Duodenal mucosa (tissue), 2 donors: ENCODE measurements at regions not wholly inside any gene's neighbourhood (a gene's known extent, or its start where the extent isn't known, plus 50 kb on each side); places are given as distances from the start of the nearest gene placed in this dataset.

Source experiments
- H3K27ac ChIP-seq: one replicate; pipeline ENCODE4 v1.7.0; 2013; ENCODE audit warnings: low read depth, low read length
- H3K27me3 ChIP-seq, 2 donors: one replicate each; pipeline ENCODE4 v1.7.0; 2013; ENCODE audit warnings: low read length in 2 of 2, control low read depth in 1 of 2; ENCODE audit not compliant: insufficient read depth in 2 of 2, control insufficient read depth in 1 of 2
- H3K36me3 ChIP-seq, 2 donors: one replicate each; pipeline ENCODE4 v1.7.0; 2013; ENCODE audit warnings: low read length in 2 of 2, control low read depth in 1 of 2; ENCODE audit not compliant: insufficient read depth in 2 of 2, control insufficient read depth in 1 of 2
- H3K4me1 ChIP-seq, 2 donors: one replicate each; pipeline ENCODE4 v1.7.0; 2013; ENCODE audit warnings: low read length in 2 of 2, control low read depth in 1 of 2; ENCODE audit not compliant: insufficient read depth in 2 of 2, control insufficient read depth in 1 of 2
- H3K4me3 ChIP-seq, 2 donors: one replicate each; pipeline ENCODE4 v1.7.0; 2013; ENCODE audit warnings: low read length in 2 of 2, low read depth in 1 of 2
- H3K9ac ChIP-seq, 2 donors: one replicate each; pipeline ENCODE4 v1.7.0; 2013; ENCODE audit warnings: low read length in 2 of 2, low read depth in 1 of 2
- H3K9me3 ChIP-seq, 2 donors: one replicate each; pipeline ENCODE4 v1.7.0; 2013; ENCODE audit warnings: low read length in 2 of 2, control low read depth in 1 of 2; ENCODE audit not compliant: control insufficient read depth in 1 of 2

- Histone ChIP-seq H3K27ac (no peak overlapping the region), H3K4me1 (no peaks in the 10 kb centered on the region), H3K9me3 (no peaks in the 10 kb centered on the region), H3K4me3 (no peak overlapping the region), H3K27me3 (no peaks in the 10 kb centered on the region), H3K36me3 (no peaks in the 10 kb centered on the region), H3K9ac (no peak overlapping the region)
These were observed 187.7 kb upstream of the DCN start for GRCh38 chr12:91370086-91370868.

GRCh38 chr12:91368613-91369012 is 186.0 kb upstream of the DCN start:
- no peak overlapping the region for H3K4me3 ChIP-seq
- no peak overlapping the region for H3K27ac ChIP-seq
- no peaks in the 10 kb centered on the region for H3K36me3 ChIP-seq
- H3K4me1 ChIP-seq, result no peaks in the 10 kb centered on the region
- no peaks in the 10 kb centered on the region for H3K27me3 ChIP-seq
- H3K9ac ChIP-seq, result no peak overlapping the region
- no peaks in the 10 kb centered on the region for H3K9me3 ChIP-seq

GRCh38 chr12:91367234-91367849 is 184.7 kb upstream of the DCN start:
- no peaks in the 10 kb centered on the region for H3K27me3 ChIP-seq

GRCh38 chr12:91364471-91365184 is 182.0 kb upstream of the DCN start:
- Histone ChIP-seq H3K36me3 (no peaks in the 10 kb centered on the region), H3K27me3 (no peaks in the 10 kb centered on the region), H3K9ac (no peak overlapping the region), H3K4me1 (peaks cover 0 to 4% of the 10 kb centered on the region in 2 donors), H3K9me3 (no peaks in the 10 kb centered on the region), H3K27ac (no peak overlapping the region), H3K4me3 (no peak overlapping the region)

More at GRCh38 chr12:91367234-91367849, 184.7 kb upstream of the DCN start:
- Histone ChIP-seq H3K4me1 (peaks cover 0 to under 1% of the 10 kb centered on the region in 2 donors), H3K9me3 (no peaks in the 10 kb centered on the region), H3K27ac (no peak overlapping the region), H3K4me3 (no peak overlapping the region), H3K36me3 (no peaks in the 10 kb centered on the region), H3K9ac (no peak overlapping the region)

- no peaks in the 10 kb centered on the region for H3K9me3 ChIP-seq
- H3K4me1 ChIP-seq, result peaks cover 5 to 9% of the 10 kb centered on the region in 2 donors
- H3K27me3 ChIP-seq, result no peaks in the 10 kb centered on the region
- H3K4me3 ChIP-seq, result peak overlapping the region; percentile 6 to 40
- no peaks in the 10 kb centered on the region for H3K36me3 ChIP-seq
- no peak overlapping the region for H3K27ac ChIP-seq
- no peak overlapping the region for H3K9ac ChIP-seq
These were observed 179.2 kb upstream of the DCN start for GRCh38 chr12:91361864-91362263.

- H3K4me1 ChIP-seq, result peaks cover 7 to 16% of the 10 kb centered on the region in 2 donors
- no peaks in the 10 kb centered on the region for H3K27me3 ChIP-seq
- no peaks in the 10 kb centered on the region for H3K36me3 ChIP-seq
- H3K9ac ChIP-seq, result no peak overlapping the region
- no peaks in the 10 kb centered on the region for H3K9me3 ChIP-seq
- no peak overlapping the region for H3K27ac ChIP-seq
- peak overlapping the region in 1 of 2 donors; percentile 1 for H3K4me3 ChIP-seq
These were observed 174.8 kb upstream of the DCN start for GRCh38 chr12:91357381-91357780.

GRCh38 chr12:91356405-91356804 is 173.8 kb upstream of the DCN start:
- H3K4me1 ChIP-seq, result peaks cover 7 to 12% of the 10 kb centered on the region in 2 donors
- no peak overlapping the region for H3K9ac ChIP-seq
- H3K4me3 ChIP-seq, result no peak overlapping the region
- no peak overlapping the region for H3K27ac ChIP-seq
- H3K27me3 ChIP-seq, result no peaks in the 10 kb centered on the region
- H3K9me3 ChIP-seq, result no peaks in the 10 kb centered on the region
- H3K36me3 ChIP-seq, result no peaks in the 10 kb centered on the region

- H3K36me3 ChIP-seq, result no peaks in the 10 kb centered on the region
- H3K27ac ChIP-seq, result no peak overlapping the region
- H3K4me3 ChIP-seq, result no peak overlapping the region
- no peaks in the 10 kb centered on the region for H3K27me3 ChIP-seq
- H3K9me3 ChIP-seq, result no peaks in the 10 kb centered on the region
- H3K9ac ChIP-seq, result no peak overlapping the region
- H3K4me1 ChIP-seq, result peaks cover 7 to 12% of the 10 kb centered on the region in 2 donors
These were observed 172.8 kb upstream of the DCN start for GRCh38 chr12:91355150-91356006.

- Histone ChIP-seq H3K27me3 (no peaks in the 10 kb centered on the region), H3K27ac (no peak overlapping the region), H3K4me1 (peaks cover 7 to 12% of the 10 kb centered on the region in 2 donors), H3K4me3 (no peak overlapping the region), H3K9ac (no peak overlapping the region), H3K9me3 (no peaks in the 10 kb centered on the region), H3K36me3 (no peaks in the 10 kb centered on the region)
These were observed 170.6 kb upstream of the DCN start for GRCh38 chr12:91353266-91353665.
